Smooth muscle cell (in vitro differentiated cells): ENCODE measurements at regions not wholly inside any gene's neighbourhood (a gene's known extent, or its start where the extent isn't known, plus 50 kb on each side); places are given as distances from the start of the nearest gene placed in this dataset.

Experiments used
- DNase-seq: peaks from one replicate; lab custom pipeline; 2025; ENCODE audit not compliant: unreplicated experiment; lab: John Stamatoyannopoulos, UW
- H2AFZ ChIP-seq: fragments of 200-600 bp; sonication (generic); 2 replicates; pipeline ENCODE4 v1.6.0; 2016; ENCODE audit warnings: antibody characterized with exemption, low read depth, mild to moderate bottlenecking
- H3F3A ChIP-seq: fragments of 200-600 bp; sonication (generic); 2 replicates; pipeline ENCODE4 v1.6.0; 2017; ENCODE audit warnings: antibody characterized with exemption, low read depth
- H3K27ac ChIP-seq: fragments of 200-600 bp; sonication (generic); 2 replicates; pipeline ENCODE4 v1.5.1; 2016; ENCODE audit warnings: low read depth, mild to moderate bottlenecking
- H3K27me3 ChIP-seq: fragments of 200-600 bp; sonication (generic); 2 replicates; pipeline ENCODE4 v1.6.1; 2016; ENCODE audit warnings: low read depth, mild to moderate bottlenecking
- H3K36me3 ChIP-seq: fragments of 200-600 bp; sonication (generic); 2 replicates; pipeline ENCODE4 v1.5.1; 2016; ENCODE audit warnings: low read depth
- H3K4me1 ChIP-seq: fragments of 200-600 bp; sonication (generic); 2 replicates; pipeline ENCODE4 v1.5.1; 2016; ENCODE audit warnings: low read depth
- H3K4me2 ChIP-seq: fragments of 200-600 bp; sonication (generic); 2 replicates; pipeline ENCODE4 v1.6.0; 2016; ENCODE audit warnings: mild to moderate bottlenecking
- H3K4me3 ChIP-seq: fragments of 200-600 bp; sonication (generic); 2 replicates; pipeline ENCODE4 v1.5.1; 2016; ENCODE audit warnings: mild to moderate bottlenecking
- H3K79me2 ChIP-seq: fragments of 200-600 bp; sonication (generic); 2 replicates; pipeline ENCODE4 v1.6.0; 2016; ENCODE audit warnings: low read depth, mild to moderate bottlenecking
- H3K9ac ChIP-seq: fragments of 200-600 bp; sonication (generic); 2 replicates; pipeline ENCODE4 v1.6.0; 2016; ENCODE audit warnings: low read depth
- H3K9me3 ChIP-seq: fragments of 200-600 bp; sonication (generic); replicated peaks from 2 replicates; pipeline ENCODE4 v1.5.1; 2016; ENCODE audit warnings: low read depth
- H4K20me1 ChIP-seq: fragments of 200-600 bp; sonication (generic); 2 replicates; pipeline ENCODE4 v1.6.0; 2016; ENCODE audit warnings: low read depth
- WGBS: methylation state at CpG from one replicate; pipeline ENCODE4 v1.1.7; 2016; ENCODE audit warnings: low lambda C conversion rate; 5-methylcytosine and 5-hydroxymethylcytosine counted together
- TF ChIP-seq, protein P1 (sequence below): fragments of 200-600 bp; sonication (generic); IDR thresholded peaks from 2 replicates; pipeline ENCODE4 v1.5.1; 2017; ENCODE audit warnings: borderline replicate concordance, mild to moderate bottlenecking, antibody characterized with exemption; ENCODE audit not compliant: insufficient read depth, poor library complexity, severe bottlenecking

DNA sequence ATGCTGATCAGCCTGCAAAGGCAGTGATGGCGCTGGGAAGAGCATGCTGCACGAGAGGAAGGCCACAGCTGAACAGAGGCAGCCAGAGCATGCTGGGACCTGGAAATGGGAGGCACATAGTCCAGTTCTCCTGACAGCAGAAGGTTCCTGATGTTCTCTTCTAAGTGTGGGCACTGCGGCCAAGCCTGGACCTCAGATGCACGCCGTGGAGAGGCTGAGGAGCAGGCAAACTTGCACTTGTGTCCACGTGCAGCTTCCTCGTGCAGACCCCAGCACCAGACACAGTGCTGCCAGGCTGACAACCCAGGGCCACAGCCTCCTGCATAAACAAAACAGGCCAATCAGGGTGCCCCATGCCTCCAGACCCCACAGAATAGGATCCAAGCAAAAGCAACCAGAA, 93.5 kb upstream of the LANCL2 start:
- TF ChIP-seq, protein P1, sequence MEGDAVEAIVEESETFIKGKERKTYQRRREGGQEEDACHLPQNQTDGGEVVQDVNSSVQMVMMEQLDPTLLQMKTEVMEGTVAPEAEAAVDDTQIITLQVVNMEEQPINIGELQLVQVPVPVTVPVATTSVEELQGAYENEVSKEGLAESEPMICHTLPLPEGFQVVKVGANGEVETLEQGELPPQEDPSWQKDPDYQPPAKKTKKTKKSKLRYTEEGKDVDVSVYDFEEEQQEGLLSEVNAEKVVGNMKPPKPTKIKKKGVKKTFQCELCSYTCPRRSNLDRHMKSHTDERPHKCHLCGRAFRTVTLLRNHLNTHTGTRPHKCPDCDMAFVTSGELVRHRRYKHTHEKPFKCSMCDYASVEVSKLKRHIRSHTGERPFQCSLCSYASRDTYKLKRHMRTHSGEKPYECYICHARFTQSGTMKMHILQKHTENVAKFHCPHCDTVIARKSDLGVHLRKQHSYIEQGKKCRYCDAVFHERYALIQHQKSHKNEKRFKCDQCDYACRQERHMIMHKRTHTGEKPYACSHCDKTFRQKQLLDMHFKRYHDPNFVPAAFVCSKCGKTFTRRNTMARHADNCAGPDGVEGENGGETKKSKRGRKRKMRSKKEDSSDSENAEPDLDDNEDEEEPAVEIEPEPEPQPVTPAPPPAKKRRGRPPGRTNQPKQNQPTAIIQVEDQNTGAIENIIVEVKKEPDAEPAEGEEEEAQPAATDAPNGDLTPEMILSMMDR, result no peak
- peaks cover 2% of the 10 kb centered on the region for H3K27me3 ChIP-seq
- no peaks in the 10 kb centered on the region for H3F3A ChIP-seq
- H3K4me1 ChIP-seq, result no peaks in the 10 kb centered on the region
- H3K9ac ChIP-seq, result no peak overlapping the region
- no peaks in the 10 kb centered on the region for H3K9me3 ChIP-seq
- H4K20me1 ChIP-seq, result no peaks in the 10 kb centered on the region
- H3K79me2 ChIP-seq, result no peaks in the 10 kb centered on the region
- H3K4me3 ChIP-seq, result no peak overlapping the region
- WGBS, result 89% methylated on average over 7 of the region's 7 CpGs
- no peak overlapping the region for H3K27ac ChIP-seq
- H3K36me3 ChIP-seq, result no peaks in the 10 kb centered on the region
- DNase-seq, result no peak
- no peak overlapping the region for H3K4me2 ChIP-seq
- H2AFZ ChIP-seq, result no peak overlapping the region

DNA sequence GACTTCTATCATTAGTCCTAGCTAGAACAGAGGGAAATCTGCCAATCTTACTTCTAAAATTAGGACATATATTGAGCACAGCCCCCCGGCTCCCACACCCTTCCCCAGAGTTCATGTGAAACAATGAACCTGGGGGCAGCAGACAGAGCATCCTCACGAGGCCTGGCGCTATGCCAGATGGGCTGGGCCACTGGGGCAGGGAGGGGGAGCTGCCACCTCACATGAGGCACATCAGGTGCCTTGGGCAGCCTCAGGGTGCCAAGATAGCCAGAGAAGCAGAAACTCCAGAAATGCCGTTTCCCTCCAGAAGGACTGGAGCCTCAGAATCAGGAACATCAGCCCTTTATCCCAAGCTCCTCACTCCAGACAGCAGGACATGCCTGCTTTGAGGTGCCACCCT, 92.8 kb upstream of the LANCL2 start:
- WGBS, result 80% methylated on average over 4 of the region's 4 CpGs
- Histone ChIP-seq H3K4me2 (no peak overlapping the region), H3K4me3 (no peak overlapping the region), H3F3A (no peaks in the 10 kb centered on the region), H3K9me3 (no peaks in the 10 kb centered on the region), H3K4me1 (no peaks in the 10 kb centered on the region), H3K36me3 (no peaks in the 10 kb centered on the region), H3K79me2 (no peaks in the 10 kb centered on the region), H3K9ac (no peak overlapping the region), H4K20me1 (no peaks in the 10 kb centered on the region), H3K27ac (no peak overlapping the region), H3K27me3 (peaks cover 2% of the 10 kb centered on the region), H2AFZ (no peak overlapping the region)
- DNase-seq, result no peak
- TF ChIP-seq, protein P1, result no peak

DNA sequence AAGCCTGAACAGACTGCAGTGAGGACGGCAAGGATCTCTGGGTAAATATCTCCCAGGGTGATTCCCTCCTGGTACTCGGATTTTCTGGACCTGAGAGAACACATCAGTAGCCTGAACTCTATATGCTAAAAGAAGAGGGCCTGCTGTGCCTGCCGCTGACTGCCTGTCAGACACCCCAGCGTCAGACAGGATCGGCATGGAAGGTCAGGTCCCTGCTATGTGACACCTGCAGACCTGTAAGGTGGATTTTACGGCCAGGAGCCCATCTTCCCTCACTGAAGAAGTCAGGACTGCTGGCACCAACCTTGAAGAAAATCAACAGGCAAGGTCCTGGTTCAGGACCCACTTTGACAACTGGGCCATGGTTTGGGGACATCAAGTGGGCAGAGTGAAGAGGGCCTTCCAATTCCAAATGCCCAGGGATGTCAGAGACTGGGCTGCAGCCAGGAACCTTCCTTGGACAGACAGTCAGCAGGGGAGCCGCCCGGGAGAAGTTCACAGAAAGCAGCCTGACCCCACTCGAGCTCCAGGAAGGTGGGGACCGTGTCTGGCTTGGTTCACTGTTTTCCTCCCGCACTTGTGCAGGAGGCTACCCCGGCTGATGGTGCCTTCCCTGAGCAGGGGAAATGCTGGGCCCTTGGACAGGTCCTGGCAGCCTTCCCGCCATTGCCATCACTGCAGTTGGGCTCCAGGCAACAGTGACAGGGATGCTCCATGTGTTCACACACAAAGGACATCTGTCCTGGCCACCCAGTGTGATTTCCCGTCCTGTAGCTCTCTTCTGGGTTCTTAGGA, 91.8 kb upstream of the LANCL2 start:
- H3K4me2 ChIP-seq, result no peak overlapping the region
- no peak overlapping the region for H3K4me3 ChIP-seq
- no peaks in the 10 kb centered on the region for H3F3A ChIP-seq
- no peaks in the 10 kb centered on the region for H3K36me3 ChIP-seq
- TF ChIP-seq, protein P1, result no peak
- no peak overlapping the region for H3K27ac ChIP-seq
- WGBS, result 90% methylated on average over 14 of the region's 14 CpGs
- no peaks in the 10 kb centered on the region for H3K4me1 ChIP-seq
- no peak for DNase-seq
- no peak overlapping the region for H3K9ac ChIP-seq
- H4K20me1 ChIP-seq, result no peaks in the 10 kb centered on the region
- H2AFZ ChIP-seq, result no peak overlapping the region
- no peaks in the 10 kb centered on the region for H3K9me3 ChIP-seq
- peaks cover 2% of the 10 kb centered on the region for H3K27me3 ChIP-seq
- H3K79me2 ChIP-seq, result no peaks in the 10 kb centered on the region

DNA sequence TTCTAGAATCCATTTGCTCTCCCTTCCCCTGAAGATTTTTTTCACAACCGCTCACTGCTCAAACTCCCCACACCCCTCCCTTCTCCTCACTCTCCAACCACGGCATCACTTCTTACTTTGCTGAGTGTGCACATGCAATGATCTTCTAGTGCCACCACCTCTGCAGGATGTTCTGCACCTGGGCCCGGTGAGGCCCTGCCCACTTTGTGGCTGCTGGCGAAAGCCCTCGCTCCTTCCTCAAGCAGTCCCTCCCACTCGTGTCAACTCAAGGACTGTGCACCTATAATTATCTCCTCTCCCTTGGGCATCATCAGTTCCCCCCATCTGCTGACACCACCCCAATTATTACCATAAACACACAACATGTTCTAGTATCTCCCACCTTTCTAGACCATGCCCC, 91.0 kb upstream of the LANCL2 start:
- no peak overlapping the region for H3K9ac ChIP-seq
- 91% methylated on average over 6 of the region's 6 CpGs for WGBS
- no peaks in the 10 kb centered on the region for H3K4me1 ChIP-seq
- no peaks in the 10 kb centered on the region for H3K79me2 ChIP-seq
- no peaks in the 10 kb centered on the region for H3F3A ChIP-seq
- no peak overlapping the region for H3K4me3 ChIP-seq
- no peak overlapping the region for H3K27ac ChIP-seq
- no peaks in the 10 kb centered on the region for H3K36me3 ChIP-seq
- H3K27me3 ChIP-seq, result peaks cover 2% of the 10 kb centered on the region
- no peak overlapping the region for H2AFZ ChIP-seq
- no peaks in the 10 kb centered on the region for H4K20me1 ChIP-seq
- H3K9me3 ChIP-seq, result no peaks in the 10 kb centered on the region
- TF ChIP-seq, protein P1, result no peak
- DNase-seq, result no peak
- H3K4me2 ChIP-seq, result no peak overlapping the region
